ENCODE measurements at regions not wholly inside any gene's neighbourhood (a gene's known extent, or its start where the extent isn't known, plus 50 kb on each side); places are given as distances from the start of the nearest gene placed in this dataset.

- no peak for TF ChIP-seq EZH2phosphoT487 (IDR thresholded peaks at IDR 0.05; ENCODE audit: unreplicated experiment)
- TF ChIP-seq REST (IDR thresholded peaks at IDR 0.05; ENCODE audit: unreplicated experiment) = no peak
- no peak for TF ChIP-seq CTCF (conservative IDR thresholded peaks at IDR 0.05; ENCODE audit: low read depth in 2 of 2)
- TF ChIP-seq EZH2 (IDR thresholded peaks at IDR 0.05; ENCODE audit: low read depth, unreplicated experiment) = no peak
- no peak for TF ChIP-seq CREB1 (CRISPR knock-in tag; IDR thresholded peaks at IDR 0.05; ENCODE audit: low read depth)
- no peak for TF ChIP-seq JUNB (IDR thresholded peaks at IDR 0.05; ENCODE audit: unreplicated experiment)
- TF ChIP-seq STAT1 (IDR thresholded peaks at IDR 0.05; ENCODE audit: unreplicated experiment) = no peak
- TF ChIP-seq ZNF114 (CRISPR knock-in tag; IDR thresholded peaks at IDR 0.05) = no peak
- no peak for TF ChIP-seq POLR2AphosphoS5 (IDR thresholded peaks at IDR 0.05; ENCODE audit: low read depth)
- no peak for TF ChIP-seq ZNF331 (CRISPR knock-in tag; IDR thresholded peaks at IDR 0.05; ENCODE audit: low read depth)
- TF ChIP-seq, protein P1, sequence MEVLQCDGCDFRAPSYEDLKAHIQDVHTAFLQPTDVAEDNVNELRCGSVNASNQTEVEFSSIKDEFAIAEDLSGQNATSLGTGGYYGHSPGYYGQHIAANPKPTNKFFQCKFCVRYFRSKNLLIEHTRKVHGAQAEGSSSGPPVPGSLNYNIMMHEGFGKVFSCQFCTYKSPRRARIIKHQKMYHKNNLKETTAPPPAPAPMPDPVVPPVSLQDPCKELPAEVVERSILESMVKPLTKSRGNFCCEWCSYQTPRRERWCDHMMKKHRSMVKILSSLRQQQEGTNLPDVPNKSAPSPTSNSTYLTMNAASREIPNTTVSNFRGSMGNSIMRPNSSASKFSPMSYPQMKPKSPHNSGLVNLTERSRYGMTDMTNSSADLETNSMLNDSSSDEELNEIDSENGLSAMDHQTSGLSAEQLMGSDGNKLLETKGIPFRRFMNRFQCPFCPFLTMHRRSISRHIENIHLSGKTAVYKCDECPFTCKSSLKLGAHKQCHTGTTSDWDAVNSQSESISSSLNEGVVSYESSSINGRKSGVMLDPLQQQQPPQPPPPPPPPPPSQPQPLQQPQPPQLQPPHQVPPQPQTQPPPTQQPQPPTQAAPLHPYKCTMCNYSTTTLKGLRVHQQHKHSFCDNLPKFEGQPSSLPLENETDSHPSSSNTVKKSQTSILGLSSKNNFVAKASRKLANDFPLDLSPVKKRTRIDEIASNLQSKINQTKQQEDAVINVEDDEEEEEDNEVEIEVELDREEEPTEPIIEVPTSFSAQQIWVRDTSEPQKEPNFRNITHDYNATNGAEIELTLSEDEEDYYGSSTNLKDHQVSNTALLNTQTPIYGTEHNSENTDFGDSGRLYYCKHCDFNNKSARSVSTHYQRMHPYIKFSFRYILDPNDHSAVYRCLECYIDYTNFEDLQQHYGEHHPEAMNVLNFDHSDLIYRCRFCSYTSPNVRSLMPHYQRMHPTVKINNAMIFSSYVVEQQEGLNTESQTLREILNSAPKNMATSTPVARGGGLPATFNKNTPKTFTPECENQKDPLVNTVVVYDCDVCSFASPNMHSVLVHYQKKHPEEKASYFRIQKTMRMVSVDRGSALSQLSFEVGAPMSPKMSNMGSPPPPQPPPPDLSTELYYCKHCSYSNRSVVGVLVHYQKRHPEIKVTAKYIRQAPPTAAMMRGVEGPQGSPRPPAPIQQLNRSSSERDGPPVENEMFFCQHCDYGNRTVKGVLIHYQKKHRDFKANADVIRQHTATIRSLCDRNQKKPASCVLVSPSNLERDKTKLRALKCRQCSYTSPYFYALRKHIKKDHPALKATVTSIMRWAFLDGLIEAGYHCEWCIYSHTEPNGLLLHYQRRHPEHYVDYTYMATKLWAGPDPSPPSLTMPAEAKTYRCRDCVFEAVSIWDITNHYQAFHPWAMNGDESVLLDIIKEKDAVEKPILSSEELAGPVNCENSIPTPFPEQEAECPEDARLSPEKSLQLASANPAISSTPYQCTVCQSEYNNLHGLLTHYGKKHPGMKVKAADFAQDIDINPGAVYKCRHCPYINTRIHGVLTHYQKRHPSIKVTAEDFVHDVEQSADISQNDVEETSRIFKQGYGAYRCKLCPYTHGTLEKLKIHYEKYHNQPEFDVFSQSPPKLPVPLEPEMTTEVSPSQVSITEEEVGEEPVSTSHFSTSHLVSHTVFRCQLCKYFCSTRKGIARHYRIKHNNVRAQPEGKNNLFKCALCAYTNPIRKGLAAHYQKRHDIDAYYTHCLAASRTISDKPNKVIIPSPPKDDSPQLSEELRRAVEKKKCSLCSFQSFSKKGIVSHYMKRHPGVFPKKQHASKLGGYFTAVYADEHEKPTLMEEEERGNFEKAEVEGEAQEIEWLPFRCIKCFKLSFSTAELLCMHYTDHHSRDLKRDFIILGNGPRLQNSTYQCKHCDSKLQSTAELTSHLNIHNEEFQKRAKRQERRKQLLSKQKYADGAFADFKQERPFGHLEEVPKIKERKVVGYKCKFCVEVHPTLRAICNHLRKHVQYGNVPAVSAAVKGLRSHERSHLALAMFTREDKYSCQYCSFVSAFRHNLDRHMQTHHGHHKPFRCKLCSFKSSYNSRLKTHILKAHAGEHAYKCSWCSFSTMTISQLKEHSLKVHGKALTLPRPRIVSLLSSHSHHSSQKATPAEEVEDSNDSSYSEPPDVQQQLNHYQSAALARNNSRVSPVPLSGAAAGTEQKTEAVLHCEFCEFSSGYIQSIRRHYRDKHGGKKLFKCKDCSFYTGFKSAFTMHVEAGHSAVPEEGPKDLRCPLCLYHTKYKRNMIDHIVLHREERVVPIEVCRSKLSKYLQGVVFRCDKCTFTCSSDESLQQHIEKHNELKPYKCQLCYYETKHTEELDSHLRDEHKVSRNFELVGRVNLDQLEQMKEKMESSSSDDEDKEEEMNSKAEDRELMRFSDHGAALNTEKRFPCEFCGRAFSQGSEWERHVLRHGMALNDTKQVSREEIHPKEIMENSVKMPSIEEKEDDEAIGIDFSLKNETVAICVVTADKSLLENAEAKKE (CRISPR knock-in tag; IDR thresholded peaks at IDR 0.05) = no peak
- TF ChIP-seq, protein P2, sequence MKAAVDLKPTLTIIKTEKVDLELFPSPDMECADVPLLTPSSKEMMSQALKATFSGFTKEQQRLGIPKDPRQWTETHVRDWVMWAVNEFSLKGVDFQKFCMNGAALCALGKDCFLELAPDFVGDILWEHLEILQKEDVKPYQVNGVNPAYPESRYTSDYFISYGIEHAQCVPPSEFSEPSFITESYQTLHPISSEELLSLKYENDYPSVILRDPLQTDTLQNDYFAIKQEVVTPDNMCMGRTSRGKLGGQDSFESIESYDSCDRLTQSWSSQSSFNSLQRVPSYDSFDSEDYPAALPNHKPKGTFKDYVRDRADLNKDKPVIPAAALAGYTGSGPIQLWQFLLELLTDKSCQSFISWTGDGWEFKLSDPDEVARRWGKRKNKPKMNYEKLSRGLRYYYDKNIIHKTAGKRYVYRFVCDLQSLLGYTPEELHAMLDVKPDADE (IDR thresholded peaks at IDR 0.05) = no peak
- TF ChIP-seq NANOG (IDR thresholded peaks at IDR 0.05; ENCODE audit: borderline replicate concordance) = no peak
Observed at GRCh38 chr5:141733198-141733597, 51.2 kb upstream of the ARAP3 start.

All from GM23338 (cell line).